GM12878 (cell line): ENCODE measurements at regions not wholly inside any gene's neighbourhood (a gene's known extent, or its start where the extent isn't known, plus 50 kb on each side); places are given as distances from the start of the nearest gene placed in this dataset.

Experiments
- ATAC-seq: fragments of 200-7000 bp; cut with Tn5 transposase; 3 replicates; pipeline ENCODE4 v1.9.1; 2020; ENCODE audit warnings: mild to moderate bottlenecking, moderate library complexity
- BruUV-seq: library from RNA; stranded (reverse); fragments of 400-500 nt; replicated peaks from 2 replicates; lab custom pipeline; 2021; lab: Mats Ljungman, UMichigan
- CTCF ChIA-PET: fragments of 300-600 bp; sonication (Branson Sonifier 250); formaldehyde crosslinking; extraction: SDS; loops from one replicate; lab custom pipeline; 2021; ENCODE audit warnings: inconsistent platforms; lab: Yijun Ruan, JAX
- POLR2A ChIA-PET: fragments of 350-600 bp; formaldehyde crosslinking; extraction: SDS; loops from one replicate; lab custom pipeline; 2021; ENCODE audit warnings: inconsistent platforms; lab: Charles Lee
- RAD21 ChIA-PET: fragments of 300-600 bp; sonication (Branson Sonifier 250); formaldehyde crosslinking; loops from one replicate; lab custom pipeline; 2023; ENCODE audit warnings: antibody characterized with exemption; ENCODE audit not compliant: unreplicated experiment; lab: Charles Lee
- SMC1A ChIA-PET: fragments of 300-600 bp; sonication (Branson Sonifier 250); formaldehyde crosslinking; loops from one replicate; lab custom pipeline; 2023; ENCODE audit not compliant: unreplicated experiment, uncharacterized antibody; lab: Charles Lee
- DNase-seq: peaks from one replicate; pipeline ENCODE4 v3.0.0-alpha.2; 2011; ENCODE audit warnings: low read depth, low spot score
- FAIRE-seq: peaks from 3 replicates; lab custom pipeline; 2011; peaks lifted over from hg19 to GRCh38; lab: Jason Lieb, UNC
- H2AFZ ChIP-seq: 2 replicates; pipeline ENCODE4 v1.6.0; 2011; ENCODE audit warnings: low read depth, low read length, control low read depth; ENCODE audit not compliant: control insufficient read depth
- H3K27ac ChIP-seq: 2 replicates; pipeline ENCODE4 v1.5.1; 2011; ENCODE audit warnings: control low read depth; ENCODE audit not compliant: control insufficient read depth, insufficient read depth
- H3K27me3 ChIP-seq, 2 experiments: replicated peaks in 1 of 2; 2 replicates each; pipeline versions ENCODE4 v1.6.0 to v1.6.1; 2011; ENCODE audit warnings: low read length in 1 of 2; ENCODE audit not compliant: control insufficient read depth in 2 of 2, insufficient read depth in 2 of 2
- H3K36me3 ChIP-seq, 2 experiments: 2 replicates each; pipeline ENCODE4 v1.5.1; 2011; ENCODE audit warnings: low read length in 1 of 2; ENCODE audit not compliant: control insufficient read depth in 2 of 2, insufficient read depth in 2 of 2
- H3K4me1 ChIP-seq: 2 replicates; pipeline ENCODE4 v1.6.1; 2011; ENCODE audit warnings: mild to moderate bottlenecking, low read length, moderate library complexity, mixed read lengths; ENCODE audit not compliant: control insufficient read depth, insufficient read depth
- H3K4me2 ChIP-seq: 2 replicates; pipeline ENCODE4 v1.6.0; 2011; ENCODE audit warnings: control low read depth; ENCODE audit not compliant: control insufficient read depth, insufficient read depth
- H3K4me3 ChIP-seq: fragments of 200-600 bp; sonication (generic); 2 replicates; pipeline ENCODE4 v1.5.1; 2016
- H3K79me2 ChIP-seq: 2 replicates; pipeline ENCODE4 v1.6.0; 2011; ENCODE audit warnings: low read length; ENCODE audit not compliant: control insufficient read depth, insufficient read depth
- H3K9ac ChIP-seq: 2 replicates; pipeline ENCODE4 v1.8.0; 2011; ENCODE audit warnings: low read length, control low read depth, mixed read lengths; ENCODE audit not compliant: control insufficient read depth, insufficient read depth
- H3K9me3 ChIP-seq: replicated peaks from 3 replicates; pipeline ENCODE4 v1.5.1; 2011; ENCODE audit warnings: mild to moderate bottlenecking, low read length; ENCODE audit not compliant: control insufficient read depth, insufficient read depth
- H4K20me1 ChIP-seq: 2 replicates; pipeline ENCODE4 v1.6.0; 2011; ENCODE audit not compliant: control insufficient read depth, insufficient read depth
- ASH2L ChIP-seq: fragments of 300-600, 200-600 bp; sonication (generic); IDR thresholded peaks from 2 replicates; pipeline ENCODE4 v1.6.1; 2017; ENCODE audit warnings: low read depth, mild to moderate bottlenecking, borderline replicate concordance
- CBX3 ChIP-seq: fragments of 200-600 bp; sonication (generic); IDR thresholded peaks from 2 replicates; pipeline ENCODE4 v1.6.1; 2016; ENCODE audit warnings: low read depth, borderline replicate concordance
- CEBPB ChIP-seq, 2 experiments: fragments of 150-350 bp in 1 of 2; IDR thresholded peaks; 2 replicates each; pipeline ENCODE4 v1.6.1; 2012 to 2014; ENCODE audit warnings: low read depth in 2 of 2, low read length in 2 of 2, borderline replicate concordance in 1 of 2, inconsistent platforms in 1 of 2
- ETV6 ChIP-seq, 2 experiments: fragments of 450-650 bp in 1 of 2; IDR thresholded peaks in 1 of 2; conservative IDR thresholded peaks in 1 of 2; 2 replicates each; pipeline ENCODE4 v1.6.1; 2014; ENCODE audit warnings: antibody characterized with exemption in 1 of 2, borderline replicate concordance in 1 of 2, low read depth in 1 of 2, mild to moderate bottlenecking in 1 of 2, moderate library complexity in 1 of 2
- FOXK2 ChIP-seq: fragments of 450-650 bp; IDR thresholded peaks from 2 replicates; pipeline ENCODE4 v1.6.1; 2017; ENCODE audit warnings: mild to moderate bottlenecking, moderate library complexity
- HDGF ChIP-seq: fragments of 450-650 bp; IDR thresholded peaks from 2 replicates; pipeline ENCODE4 v1.6.1; 2016; ENCODE audit warnings: antibody characterized with exemption
- IKZF1 ChIP-seq: fragments of 450-650 bp; conservative IDR thresholded peaks from 2 replicates; pipeline ENCODE4 v1.6.1; 2017; ENCODE audit warnings: antibody characterized with exemption, mild to moderate bottlenecking
- KLF5 ChIP-seq: fragments of 450-650 bp; IDR thresholded peaks from 2 replicates; pipeline ENCODE4 v1.6.1; 2014; ENCODE audit warnings: mild to moderate bottlenecking; ENCODE audit not compliant: partially characterized antibody
- MEF2A ChIP-seq: IDR thresholded peaks from 2 replicates; pipeline ENCODE4 v1.6.1; 2011; ENCODE audit warnings: low read depth, mild to moderate bottlenecking, low read length, moderate library complexity; ENCODE audit not compliant: insufficient read depth
- MTA3 ChIP-seq: IDR thresholded peaks from 2 replicates; pipeline ENCODE4 v1.6.1; 2012; ENCODE audit warnings: low read length, inconsistent platforms, borderline replicate concordance
- NR2C1 ChIP-seq: fragments of 450-650 bp; IDR thresholded peaks from 2 replicates; pipeline ENCODE4 v1.6.1; 2017; ENCODE audit warnings: antibody characterized with exemption, mild to moderate bottlenecking, moderate library complexity
- RAD21 ChIP-seq: IDR thresholded peaks from 2 replicates; pipeline ENCODE4 v1.6.1; 2011; ENCODE audit warnings: mild to moderate bottlenecking, low read depth, low read length, moderate library complexity; ENCODE audit not compliant: insufficient read depth
- RAD51 ChIP-seq: fragments of 450-650 bp; IDR thresholded peaks from 2 replicates; pipeline ENCODE4 v1.6.1; 2016; ENCODE audit warnings: moderate library complexity, mild to moderate bottlenecking, inconsistent platforms
- RB1 ChIP-seq: fragments of 450-650 bp; formaldehyde crosslinking; IDR thresholded peaks from 2 replicates; pipeline ENCODE4 v1.6.1; 2017; ENCODE audit warnings: mild to moderate bottlenecking, borderline replicate concordance
- RELB ChIP-seq: fragments of 450-650 bp; IDR thresholded peaks from 2 replicates; pipeline ENCODE4 v1.6.1; 2017; ENCODE audit warnings: low read depth, mild to moderate bottlenecking, moderate library complexity
- SKIL ChIP-seq: fragments of 450-650 bp; IDR thresholded peaks from 2 replicates; pipeline ENCODE4 v1.6.1; 2017; ENCODE audit warnings: mild to moderate bottlenecking, low read depth, inconsistent platforms; ENCODE audit not compliant: poor library complexity, severe bottlenecking
- SMARCA5 ChIP-seq: fragments of 450-650 bp; IDR thresholded peaks from 2 replicates; pipeline ENCODE4 v1.6.1; 2017; ENCODE audit warnings: mild to moderate bottlenecking
- SMC3 ChIP-seq: IDR thresholded peaks from 2 replicates; pipeline ENCODE4 v1.6.1; 2011; ENCODE audit warnings: low read length, improper control_type of control experiment, borderline replicate concordance
- SUPT20H ChIP-seq: IDR thresholded peaks from 2 replicates; pipeline ENCODE4 v1.6.1; 2011; ENCODE audit warnings: low read depth, mild to moderate bottlenecking, low read length, moderate library complexity, borderline replicate concordance; ENCODE audit not compliant: control insufficient read depth
- ZNF207 ChIP-seq: fragments of 450-650 bp; IDR thresholded peaks from 2 replicates; pipeline ENCODE4 v1.6.1; 2014; ENCODE audit warnings: antibody characterized with exemption, mild to moderate bottlenecking, borderline replicate concordance
- WGBS: methylation state at CpG from one replicate; pipeline ENCODE4 v1.1.6; 2016; ENCODE audit warnings: low lambda C conversion rate; ENCODE audit not compliant: insufficient replicate concordance, insufficient coverage; ENCODE audit errors: missing lambda C conversion rate; 5-methylcytosine and 5-hydroxymethylcytosine counted together
- in situ Hi-C: fragments of 300-500 bp; cut with MboI; formaldehyde crosslinking; loops from 9 replicates; pipeline ENCODE4 v1.14.3; 2018; ENCODE audit warnings: mixed read lengths
- intact Hi-C: fragments of 100-400 bp; cut with micrococcal nuclease; formaldehyde crosslinking; loops from one replicate; pipeline ENCODE4 v1.14.2; 2022; ENCODE audit not compliant: unreplicated experiment

- ChIA-PET POLR2A (no interaction called here), CTCF (no interaction called here)
- Histone ChIP-seq H3K9ac (no peak overlapping the region), H3K27me3 (no peaks in the 10 kb centered on the region)
- no peak for TF ChIP-seq SMARCA5
- TF ChIP-seq RB1, result no peak
- no peak for TF ChIP-seq ASH2L
- no peak for TF ChIP-seq RAD51
- no peak for TF ChIP-seq KLF5
- no peak for TF ChIP-seq SUPT20H
- TF ChIP-seq MTA3, result no peak
- TF ChIP-seq CBX3, result no peak
- no peak for TF ChIP-seq NR2C1
- no peak for TF ChIP-seq HDGF
- no peak for TF ChIP-seq MEF2A
- no peak for TF ChIP-seq IKZF1
- TF ChIP-seq ZNF207, result no peak
- no peak for TF ChIP-seq FOXK2
- no peak for TF ChIP-seq RELB
- no peak for TF ChIP-seq RAD21
- no peak for TF ChIP-seq SKIL
- no peak for TF ChIP-seq CEBPB (IDR thresholded peaks at IDR 0.05; ENCODE audit: borderline replicate concordance in 1 of 2, low read depth in 2 of 2, low read length in 2 of 2)
- TF ChIP-seq SMC3, result no peak
- no peak for TF ChIP-seq ETV6 (conservative IDR thresholded peaks at IDR 0.05 in 1 of 2, IDR thresholded peaks at IDR 0.05 in 1 of 2; ENCODE audit: borderline replicate concordance in 1 of 2, low read depth in 1 of 2)
- TF ChIP-seq, all 136 proteins: peak for 0
- FAIRE-seq, result no peak
- Histone ChIP-seq H3K79me2 (no peaks in the 10 kb centered on the region), H2AFZ (no peak overlapping the region), H3K4me2 (no peak overlapping the region), H3K4me1 (no peaks in the 10 kb centered on the region), H3K27ac (no peak overlapping the region), H4K20me1 (no peaks in the 10 kb centered on the region; the same call in 1 of the 2 replicates), H3K9me3 (no peaks in the 10 kb centered on the region; the same call in 2 of the 3 replicates), H3K36me3 (peaks cover 0 to 2% of the 10 kb centered on the region in 2 experiments; a peak in 2 of 4 replicates), H3K4me3 (no peak overlapping the region)
- DNase-seq, result no peak
- RAD21 ChIA-PET, result no interaction called here
- BruUV-seq, result no TSS peak
- in situ Hi-C loops (no loop called here), intact Hi-C loops (no loop called here)
- SMC1A ChIA-PET, result no interaction called here
- WGBS, result 88% methylated on average over 38 of the region's 38 CpGs
- ATAC-seq, result no peak
Measured at GRCh38 chr17:83006515-83007455, 72.6 kb upstream of the METRNL start.
